GM13976 (cell line): ENCODE measurements at regions not wholly inside any gene's neighbourhood (a gene's known extent, or its start where the extent isn't known, plus 50 kb on each side); places are given as distances from the start of the nearest gene placed in this dataset.

Source experiments
- DNase-seq: peaks from one replicate; pipeline ENCODE4 v3.0.0; 2012; ENCODE audit warnings: low spot score
- CTCF ChIP-seq: IDR thresholded peaks from 2 replicates; pipeline ENCODE4 v1.5.1; 2012; ENCODE audit warnings: borderline replicate concordance, mild to moderate bottlenecking; ENCODE audit not compliant: insufficient read depth; ENCODE audit errors: extremely low read depth, missing control alignments, control extremely low read depth
- in situ Hi-C: fragments of 300-500 bp; cut with MboI; formaldehyde crosslinking; loops from one replicate; pipeline ENCODE4 v1.12.0; 2022; ENCODE audit warnings: low sequenced_read_pairs, mixed read lengths, inconsistent platforms; ENCODE audit not compliant: unreplicated experiment

DNA sequence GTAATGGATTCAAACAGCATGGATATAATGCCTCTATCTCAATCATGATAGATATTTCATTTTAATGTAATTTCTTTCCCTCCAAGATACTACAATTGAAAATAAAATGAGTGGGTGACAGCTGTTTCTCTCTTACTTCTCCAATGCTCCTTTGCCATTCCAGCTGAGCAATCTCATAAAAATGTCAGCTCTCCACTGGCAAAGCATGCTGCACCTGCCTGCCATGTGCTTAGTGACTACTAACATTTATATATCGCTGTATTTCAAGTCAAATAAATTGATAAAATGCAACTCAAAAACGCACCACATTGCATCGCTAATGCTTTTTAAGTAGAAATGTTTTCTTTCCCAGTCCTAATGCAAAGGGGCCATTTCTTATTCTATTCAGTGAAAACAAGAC is 1093.9 kb downstream of the CBLN2 start:
- no peak for DNase-seq
- in situ Hi-C loops, result no loop called here
- no peak for TF ChIP-seq CTCF

DNA sequence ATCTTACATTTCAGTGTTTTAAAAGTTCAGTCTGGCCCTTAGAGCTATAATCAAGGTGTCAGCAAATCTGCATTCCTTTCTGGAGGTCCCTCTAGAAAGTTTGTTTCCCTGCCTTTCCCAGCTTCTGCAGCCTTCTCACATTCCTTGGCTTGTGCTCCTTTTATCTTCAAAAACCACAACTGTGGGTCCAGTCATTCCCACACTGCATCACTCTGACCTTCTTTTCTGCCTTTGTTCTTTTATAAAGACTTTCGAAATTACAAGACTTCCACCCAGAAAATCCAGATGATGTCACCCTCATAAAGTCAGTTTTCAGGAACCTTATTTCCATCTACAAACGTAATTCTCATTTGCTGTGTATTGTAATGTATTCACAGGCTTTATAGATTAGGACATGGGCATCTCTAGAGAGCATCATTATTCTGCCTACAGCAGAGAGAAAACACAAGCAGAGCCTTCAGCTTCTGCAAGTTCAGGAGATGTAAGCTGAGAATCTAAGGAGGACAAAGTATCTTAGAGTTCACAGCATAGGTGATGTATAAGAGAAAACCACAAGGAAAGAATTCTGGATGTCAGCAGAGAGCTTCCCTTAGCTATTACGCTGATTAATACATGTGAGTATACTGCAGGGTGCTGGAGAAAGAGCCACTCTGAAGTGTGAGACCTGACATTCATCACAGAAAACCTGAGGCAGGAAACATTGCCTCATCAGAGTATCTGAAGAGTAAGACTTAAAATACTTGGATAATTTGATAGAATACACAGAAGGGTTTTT is 1100.2 kb downstream of the CBLN2 start:
- in situ Hi-C loops, result no loop called here
- no peak for TF ChIP-seq CTCF
- no peak for DNase-seq

- no peak for DNase-seq
- TF ChIP-seq CTCF, result no peak
- in situ Hi-C loops, result no loop called here
Observed at GRCh38 chr18:71442731-71443141, 1101.4 kb downstream of the CBLN2 start.

DNA sequence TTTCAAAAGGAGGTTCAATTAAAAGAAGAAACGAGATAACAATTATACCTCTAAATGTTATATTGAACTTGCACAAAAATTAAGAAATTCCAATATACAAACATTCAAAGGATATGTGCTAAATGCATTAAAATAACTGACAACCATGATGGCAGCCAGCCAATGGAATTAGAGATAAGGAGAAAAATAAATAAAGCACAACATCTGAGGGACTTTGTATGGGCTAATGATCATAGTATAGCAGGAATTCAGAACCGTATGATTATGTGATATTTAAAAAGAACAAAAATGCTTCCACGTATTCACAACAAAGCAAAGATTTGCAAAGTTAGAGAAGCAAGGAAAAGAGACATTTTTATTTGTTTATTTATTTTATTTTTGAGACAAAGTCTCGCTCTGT is 1103.0 kb downstream of the CBLN2 start:
- TF ChIP-seq CTCF, result no peak
- in situ Hi-C loops, result no loop called here
- no peak for DNase-seq

GRCh38 chr18:71437511-71437910 is 1106.6 kb downstream of the CBLN2 start:
- no peak for TF ChIP-seq CTCF
- in situ Hi-C loops, result no loop called here
- no peak for DNase-seq

- no peak for TF ChIP-seq CTCF
- in situ Hi-C loops, result no loop called here
- no peak for DNase-seq
Observed at GRCh38 chr18:71433373-71433772, 1110.8 kb downstream of the CBLN2 start.
